WTC11 (cell line): ENCODE measurements at regions not wholly inside any gene's neighbourhood (a gene's known extent, or its start where the extent isn't known, plus 50 kb on each side); places are given as distances from the start of the nearest gene placed in this dataset.

Source experiments
- ATF2 ChIP-seq: sonication (generic); formaldehyde crosslinking; IDR thresholded peaks from 2 replicates; pipeline ENCODE4 v1.8.1; 2022; ENCODE audit warnings: low read depth, missing genetic modification reagents, borderline replicate concordance
- CREM ChIP-seq: sonication (generic); formaldehyde crosslinking; IDR thresholded peaks from 2 replicates; pipeline ENCODE4 v1.8.1; 2022; ENCODE audit warnings: mild to moderate bottlenecking, missing genetic modification reagents, moderate library complexity
- CTCF ChIP-seq: fragments of 200-600 bp; IDR thresholded peaks from 2 replicates; pipeline ENCODE4 v1.8.0; 2022; ENCODE audit warnings: antibody characterized with exemption
- IRF2 ChIP-seq: sonication (generic); formaldehyde crosslinking; IDR thresholded peaks from 2 replicates; pipeline ENCODE4 v1.8.0; 2022; ENCODE audit warnings: low read depth, missing genetic modification reagents, borderline replicate concordance
- KAT7 ChIP-seq: sonication (generic); formaldehyde crosslinking; IDR thresholded peaks from 2 replicates; pipeline ENCODE4 v1.8.1; 2023; ENCODE audit warnings: missing genetic modification reagents, mild to moderate bottlenecking, borderline replicate concordance
- MAX ChIP-seq: sonication (generic); formaldehyde crosslinking; IDR thresholded peaks from 2 replicates; pipeline ENCODE4 v1.8.0; 2022; ENCODE audit warnings: mild to moderate bottlenecking, missing genetic modification reagents
- NR1H2 ChIP-seq: sonication (generic); formaldehyde crosslinking; IDR thresholded peaks from 2 replicates; pipeline ENCODE4 v1.9.0; 2021; ENCODE audit warnings: mild to moderate bottlenecking, moderate library complexity, missing genetic modification reagents
- USF2 ChIP-seq: sonication (generic); formaldehyde crosslinking; IDR thresholded peaks from 2 replicates; pipeline ENCODE4 v1.8.1; 2023; ENCODE audit warnings: mild to moderate bottlenecking, missing genetic modification reagents, moderate library complexity
- ZNF138 ChIP-seq: sonication (generic); formaldehyde crosslinking; conservative IDR thresholded peaks from 2 replicates; pipeline ENCODE4 v1.8.1; 2022; ENCODE audit warnings: mild to moderate bottlenecking, moderate library complexity, missing genetic modification reagents

GRCh38 chr7:69335331-69335730 is 262.9 kb upstream of the AUTS2 start:
- TF ChIP-seq CREM (CRISPR knock-in tag): no peak
- TF ChIP-seq CTCF: no peak
- no peak for TF ChIP-seq USF2 (CRISPR knock-in tag)
- no peak for TF ChIP-seq KAT7 (CRISPR knock-in tag)
- no peak for TF ChIP-seq ZNF138 (CRISPR knock-in tag)
- no peak for TF ChIP-seq IRF2 (CRISPR knock-in tag)
- no peak for TF ChIP-seq ATF2 (CRISPR knock-in tag)
- no peak for TF ChIP-seq MAX
- TF ChIP-seq NR1H2: no peak
